ENCODE measurements at regions not wholly inside any gene's neighbourhood (a gene's known extent, or its start where the extent isn't known, plus 50 kb on each side); places are given as distances from the start of the nearest gene placed in this dataset.
"Not testable (repeated sequence)": the region's sequence is repeated elsewhere in the genome, so short reads cannot be mapped to it uniquely, and the experiment has no call there.

DNA sequence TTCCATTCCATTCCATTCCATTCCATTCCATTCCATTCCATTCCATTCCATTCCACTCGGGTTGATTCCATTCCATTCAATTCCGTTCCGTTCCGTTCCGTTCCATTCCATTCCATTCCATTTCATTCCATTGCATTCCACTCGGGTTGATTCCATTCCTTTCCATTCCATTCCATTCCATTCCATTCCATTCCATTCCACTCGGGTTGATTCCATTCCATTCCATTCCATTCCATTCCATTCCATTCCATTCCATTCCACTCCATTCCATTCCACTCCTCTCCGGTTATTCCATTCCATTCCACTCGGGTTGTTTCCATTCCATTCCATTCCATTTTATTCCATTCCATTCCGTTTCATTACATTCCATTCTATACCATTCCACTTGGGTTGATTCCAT is 151.0 kb downstream of the CWH43 start:
- not testable (repeated sequence) for TF ChIP-seq CTCF, EP300, POLR2AphosphoS5 (IDR thresholded peaks at IDR 0.05)

All from esophagus muscularis mucosa (tissue), 4 donors.